HepG2 (cell line): ENCODE measurements at regions not wholly inside any gene's neighbourhood (a gene's known extent, or its start where the extent isn't known, plus 50 kb on each side); places are given as distances from the start of the nearest gene placed in this dataset.

Experiments used
- ATF7-NPFF ChIP-seq: sonication (generic); formaldehyde crosslinking; IDR thresholded peaks from 2 replicates; pipeline ENCODE4 v1.8.1; 2023; ENCODE audit warnings: mild to moderate bottlenecking, low read depth, missing genetic modification reagents, moderate library complexity
- CBFB ChIP-seq: sonication (generic); formaldehyde crosslinking; IDR thresholded peaks from 2 replicates; pipeline ENCODE4 v1.4.0; 2020; ENCODE audit warnings: missing genetic modification reagents
- ELF4 ChIP-seq: sonication (generic); formaldehyde crosslinking; IDR thresholded peaks from 2 replicates; pipeline ENCODE4 v1.5.0; 2020; ENCODE audit warnings: missing genetic modification reagents, mild to moderate bottlenecking, moderate library complexity, borderline replicate concordance
- GLMP ChIP-seq: sonication (generic); formaldehyde crosslinking; IDR thresholded peaks from 2 replicates; pipeline ENCODE4 v1.9.0; 2021; ENCODE audit warnings: missing genetic modification reagents, mild to moderate bottlenecking, borderline replicate concordance
- HOXA7 ChIP-seq: sonication (generic); formaldehyde crosslinking; IDR thresholded peaks from 2 replicates; pipeline ENCODE4 v1.8.1; 2022; ENCODE audit warnings: mild to moderate bottlenecking, missing genetic modification reagents, moderate library complexity
- KAT2B ChIP-seq: fragments of 150-350 bp; IDR thresholded peaks from 2 replicates; pipeline ENCODE4 v1.6.1; 2014; ENCODE audit warnings: low read depth, low read length, borderline replicate concordance
- MAZ ChIP-seq, 2 experiments: sonication (generic) in 1 of 2; formaldehyde crosslinking in 1 of 2; IDR thresholded peaks; 2 replicates each; pipeline versions ENCODE4 v1.5.0 to v1.6.1; 2012 to 2020; ENCODE audit warnings: low read depth in 2 of 2, mild to moderate bottlenecking in 2 of 2, borderline replicate concordance in 1 of 2, improper control_type of control experiment in 1 of 2, low read length in 1 of 2, missing genetic modification reagents in 1 of 2, moderate library complexity in 1 of 2
- MBD4 ChIP-seq: IDR thresholded peaks from 2 replicates; pipeline ENCODE4 v1.6.1; 2012; ENCODE audit warnings: low read length, inconsistent platforms, borderline replicate concordance
- NCOA1 ChIP-seq: sonication (generic); formaldehyde crosslinking; IDR thresholded peaks from 2 replicates; pipeline ENCODE4 v1.9.0; 2021; ENCODE audit warnings: missing genetic modification reagents
- NR0B2 ChIP-seq: sonication (generic); formaldehyde crosslinking; IDR thresholded peaks from 2 replicates; pipeline ENCODE4 v1.4.0; 2020; ENCODE audit warnings: mild to moderate bottlenecking, missing genetic modification reagents
- POLR2A ChIP-seq, 2 experiments: IDR thresholded peaks; 2 replicates each; pipeline ENCODE4 v1.6.1; 2011; ENCODE audit warnings: low read depth in 2 of 2, low read length in 2 of 2, mild to moderate bottlenecking in 1 of 2, moderate library complexity in 1 of 2; ENCODE audit not compliant: insufficient read depth in 1 of 2
- SIX4 ChIP-seq: sonication (generic); formaldehyde crosslinking; IDR thresholded peaks from 2 replicates; pipeline ENCODE4 v1.4.0; 2020; ENCODE audit warnings: missing genetic modification reagents
- SP1 ChIP-seq, 2 experiments: fragments of 450-650 bp in 1 of 2; sonication (generic) in 1 of 2; formaldehyde crosslinking in 1 of 2; IDR thresholded peaks; 2 replicates each; pipeline versions ENCODE4 v1.4.0 to v1.6.1; 2016 to 2020; ENCODE audit warnings: missing genetic modification reagents in 1 of 2
- STAG1 ChIP-seq: sonication (generic); formaldehyde crosslinking; IDR thresholded peaks from 2 replicates; pipeline ENCODE4 v1.4.0; 2020; ENCODE audit warnings: missing genetic modification reagents
- ZC3H13 ChIP-seq: sonication (generic); formaldehyde crosslinking; IDR thresholded peaks from 2 replicates; pipeline ENCODE4 v1.8.1; 2023; ENCODE audit warnings: mild to moderate bottlenecking, missing genetic modification reagents, moderate library complexity
- ZNF138 ChIP-seq: sonication (generic); formaldehyde crosslinking; IDR thresholded peaks from 2 replicates; pipeline ENCODE4 v1.5.0; 2020; ENCODE audit warnings: mild to moderate bottlenecking, low read depth, missing genetic modification reagents
- ZNF3 ChIP-seq: IDR thresholded peaks from 2 replicates; pipeline ENCODE4 v1.7.0; 2017; ENCODE audit warnings: inconsistent platforms
- ZNF326 ChIP-seq: sonication (generic); formaldehyde crosslinking; IDR thresholded peaks from 2 replicates; pipeline ENCODE4 v1.4.0; 2020; ENCODE audit warnings: missing genetic modification reagents, borderline replicate concordance
- ZNF367 ChIP-seq: sonication (generic); formaldehyde crosslinking; IDR thresholded peaks from 2 replicates; pipeline ENCODE4 v1.4.0; 2020; ENCODE audit warnings: missing genetic modification reagents, borderline replicate concordance
- ZNF660 ChIP-seq: sonication (generic); formaldehyde crosslinking; IDR thresholded peaks from 2 replicates; pipeline ENCODE4 v1.5.1; 2020; ENCODE audit warnings: mild to moderate bottlenecking, low read depth, missing genetic modification reagents, borderline replicate concordance
- ZNF891 ChIP-seq: sonication (generic); formaldehyde crosslinking; IDR thresholded peaks from 2 replicates; pipeline ENCODE4 v1.5.0; 2020; ENCODE audit warnings: mild to moderate bottlenecking, missing genetic modification reagents
- TF ChIP-seq, protein P1 (sequence below): sonication (generic); formaldehyde crosslinking; IDR thresholded peaks from 2 replicates; pipeline ENCODE4 v1.8.0; 2022; ENCODE audit warnings: mild to moderate bottlenecking, missing genetic modification reagents, borderline replicate concordance
- TF ChIP-seq, protein P2 (sequence below): sonication (generic); formaldehyde crosslinking; IDR thresholded peaks from 2 replicates; pipeline ENCODE4 v1.4.0; 2020; ENCODE audit warnings: low read depth, missing genetic modification reagents

GRCh38 chr3:72446218-72447058 is 401.8 kb downstream of the SHQ1 start, which contains the start of gene RYBP (continued):
- TF ChIP-seq GLMP (CRISPR knock-in tag) (no peak), STAG1 (CRISPR knock-in tag) (0 out of 2 replicates have a peak, but pooled peaks have one; percentile 3), POLR2A (IDR thresholded peaks at IDR 0.05; ENCODE audit: insufficient read depth in 1 of 2, low read depth in 2 of 2, low read length in 2 of 2) (no peak), MAZ (IDR thresholded peaks at IDR 0.05; ENCODE audit: borderline replicate concordance, low read depth, low read length) (peak; percentile 66; the same call in 1 of the 2 replicates), MAZ (CRISPR knock-in tag; IDR thresholded peaks at IDR 0.05; ENCODE audit: low read depth) (no peak), ZNF367 (CRISPR knock-in tag) (no peak), SIX4 (no peak), ELF4 (CRISPR knock-in tag) (no peak), HOXA7 (CRISPR knock-in tag) (no peak), ZNF891 (CRISPR knock-in tag) (no peak), ATF7-NPFF (no peak), ZNF138 (CRISPR knock-in tag) (no peak), ZC3H13 (CRISPR knock-in tag) (no peak), ZNF660 (CRISPR knock-in tag) (no peak), ZNF3 (no peak), SP1 (IDR thresholded peaks at IDR 0.05) (no peak), SP1 (CRISPR knock-in tag; IDR thresholded peaks at IDR 0.05) (0 out of 2 replicates have a peak, but pooled peaks have one; percentile 4), ZNF326 (no peak), CBFB (CRISPR knock-in tag) (no peak), NCOA1 (CRISPR knock-in tag) (no peak), NR0B2 (CRISPR knock-in tag) (no peak), KAT2B (no peak), MBD4 (no peak)
- TF ChIP-seq, protein P1, sequence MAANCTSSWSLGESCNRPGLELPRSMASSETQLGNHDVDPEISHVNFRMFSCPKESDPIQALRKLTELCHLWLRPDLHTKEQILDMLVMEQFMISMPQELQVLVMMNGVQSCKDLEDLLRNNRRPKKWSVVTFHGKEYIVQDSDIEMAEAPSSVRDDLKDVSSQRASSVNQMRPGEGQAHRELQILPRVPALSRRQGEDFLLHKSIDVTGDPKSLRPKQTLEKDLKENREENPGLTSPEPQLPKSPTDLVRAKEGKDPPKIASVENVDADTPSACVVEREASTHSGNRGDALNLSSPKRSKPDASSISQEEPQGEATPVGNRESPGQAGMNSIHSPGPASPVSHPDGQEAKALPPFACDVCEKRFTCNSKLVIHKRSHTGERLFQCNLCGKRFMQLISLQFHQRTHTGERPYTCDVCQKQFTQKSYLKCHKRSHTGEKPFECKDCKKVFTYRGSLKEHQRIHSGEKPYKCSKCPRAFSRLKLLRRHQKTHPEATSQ (CRISPR knock-in tag), result no peak
- TF ChIP-seq, protein P2, sequence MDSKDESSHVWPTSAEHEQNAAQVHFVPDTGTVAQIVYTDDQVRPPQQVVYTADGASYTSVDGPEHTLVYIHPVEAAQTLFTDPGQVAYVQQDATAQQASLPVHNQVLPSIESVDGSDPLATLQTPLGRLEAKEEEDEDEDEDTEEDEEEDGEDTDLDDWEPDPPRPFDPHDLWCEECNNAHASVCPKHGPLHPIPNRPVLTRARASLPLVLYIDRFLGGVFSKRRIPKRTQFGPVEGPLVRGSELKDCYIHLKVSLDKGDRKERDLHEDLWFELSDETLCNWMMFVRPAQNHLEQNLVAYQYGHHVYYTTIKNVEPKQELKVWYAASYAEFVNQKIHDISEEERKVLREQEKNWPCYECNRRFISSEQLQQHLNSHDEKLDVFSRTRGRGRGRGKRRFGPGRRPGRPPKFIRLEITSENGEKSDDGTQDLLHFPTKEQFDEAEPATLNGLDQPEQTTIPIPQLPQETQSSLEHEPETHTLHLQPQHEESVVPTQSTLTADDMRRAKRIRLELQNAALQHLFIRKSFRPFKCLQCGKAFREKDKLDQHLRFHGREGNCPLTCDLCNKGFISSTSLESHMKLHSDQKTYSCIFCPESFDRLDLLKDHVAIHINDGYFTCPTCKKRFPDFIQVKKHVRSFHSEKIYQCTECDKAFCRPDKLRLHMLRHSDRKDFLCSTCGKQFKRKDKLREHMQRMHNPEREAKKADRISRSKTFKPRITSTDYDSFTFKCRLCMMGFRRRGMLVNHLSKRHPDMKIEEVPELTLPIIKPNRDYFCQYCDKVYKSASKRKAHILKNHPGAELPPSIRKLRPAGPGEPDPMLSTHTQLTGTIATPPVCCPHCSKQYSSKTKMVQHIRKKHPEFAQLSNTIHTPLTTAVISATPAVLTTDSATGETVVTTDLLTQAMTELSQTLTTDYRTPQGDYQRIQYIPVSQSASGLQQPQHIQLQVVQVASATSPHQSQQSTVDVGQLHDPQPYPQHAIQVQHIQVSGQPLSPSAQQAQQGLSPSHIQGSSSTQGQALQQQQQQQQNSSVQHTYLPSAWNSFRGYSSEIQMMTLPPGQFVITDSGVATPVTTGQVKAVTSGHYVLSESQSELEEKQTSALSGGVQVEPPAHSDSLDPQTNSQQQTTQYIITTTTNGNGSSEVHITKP, result no peak
